Uterus (tissue), 2 donors: ENCODE measurements at regions not wholly inside any gene's neighbourhood (a gene's known extent, or its start where the extent isn't known, plus 50 kb on each side); places are given as distances from the start of the nearest gene placed in this dataset.

Source experiments
- POLR2A ChIP-seq, 2 donors: fragments of 450-650 bp; IDR thresholded peaks; one replicate each; pipeline ENCODE4 v1.6.1; 2016; ENCODE audit warnings: antibody characterized with exemption in 2 of 2, mild to moderate bottlenecking in 1 of 2, moderate library complexity in 1 of 2
- TF ChIP-seq, protein P1 (sequence below), 4 experiments: fragments of 200-600 bp in 2 of 4; fragments of 450-650 bp in 2 of 4; sonication (generic) in 2 of 4; IDR thresholded peaks; one replicate each; pipeline ENCODE4 v1.5.1; 2016 to 2019; ENCODE audit warnings: antibody characterized with exemption in 4 of 4, mild to moderate bottlenecking in 2 of 4, moderate library complexity in 1 of 4

DNA sequence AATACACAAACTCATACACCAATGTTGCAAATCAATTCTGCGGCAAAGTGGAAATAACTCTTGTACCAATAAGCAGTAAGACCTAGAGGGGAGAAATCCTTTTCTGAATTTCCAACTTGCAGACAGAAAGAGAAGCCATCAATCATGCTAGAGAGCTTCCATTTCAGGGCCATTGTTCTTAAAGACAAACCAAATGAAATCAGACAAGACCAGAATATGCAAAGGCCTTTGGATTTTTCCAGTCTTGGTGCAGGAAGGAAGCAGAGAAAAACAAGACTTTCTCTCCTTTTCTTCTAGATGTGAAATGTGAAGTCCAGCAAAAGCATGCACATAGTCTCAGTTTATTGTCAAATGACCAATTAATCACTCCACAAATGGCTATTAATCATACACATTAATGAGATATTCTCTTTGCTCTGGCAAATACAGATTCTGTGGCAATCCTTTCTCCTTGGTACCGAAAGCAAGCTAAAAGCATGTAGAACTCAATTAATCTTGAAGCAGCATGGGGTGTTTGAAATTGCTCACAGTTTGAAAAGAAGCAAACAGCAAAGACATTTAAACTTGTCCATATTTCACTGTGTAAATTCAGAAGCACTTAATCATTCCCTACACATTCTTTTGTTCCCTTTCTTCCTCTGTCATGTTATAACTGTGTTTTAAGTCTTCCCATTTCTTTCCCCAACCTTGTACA lies 466.1 kb downstream of the GPAT3 start:
- TF ChIP-seq, protein P1, sequence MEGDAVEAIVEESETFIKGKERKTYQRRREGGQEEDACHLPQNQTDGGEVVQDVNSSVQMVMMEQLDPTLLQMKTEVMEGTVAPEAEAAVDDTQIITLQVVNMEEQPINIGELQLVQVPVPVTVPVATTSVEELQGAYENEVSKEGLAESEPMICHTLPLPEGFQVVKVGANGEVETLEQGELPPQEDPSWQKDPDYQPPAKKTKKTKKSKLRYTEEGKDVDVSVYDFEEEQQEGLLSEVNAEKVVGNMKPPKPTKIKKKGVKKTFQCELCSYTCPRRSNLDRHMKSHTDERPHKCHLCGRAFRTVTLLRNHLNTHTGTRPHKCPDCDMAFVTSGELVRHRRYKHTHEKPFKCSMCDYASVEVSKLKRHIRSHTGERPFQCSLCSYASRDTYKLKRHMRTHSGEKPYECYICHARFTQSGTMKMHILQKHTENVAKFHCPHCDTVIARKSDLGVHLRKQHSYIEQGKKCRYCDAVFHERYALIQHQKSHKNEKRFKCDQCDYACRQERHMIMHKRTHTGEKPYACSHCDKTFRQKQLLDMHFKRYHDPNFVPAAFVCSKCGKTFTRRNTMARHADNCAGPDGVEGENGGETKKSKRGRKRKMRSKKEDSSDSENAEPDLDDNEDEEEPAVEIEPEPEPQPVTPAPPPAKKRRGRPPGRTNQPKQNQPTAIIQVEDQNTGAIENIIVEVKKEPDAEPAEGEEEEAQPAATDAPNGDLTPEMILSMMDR (IDR thresholded peaks at IDR 0.05) = no peak
- TF ChIP-seq POLR2A (IDR thresholded peaks at IDR 0.05) = no peak
